ENCODE measurements at regions not wholly inside any gene's neighbourhood (a gene's known extent, or its start where the extent isn't known, plus 50 kb on each side); places are given as distances from the start of the nearest gene placed in this dataset.
"Not testable (repeated sequence)": the region's sequence is repeated elsewhere in the genome, so short reads cannot be mapped to it uniquely, and the experiment has no call there.

- DNase-seq (ENCODE audit: low spot score) = no peak
Observed at GRCh38 chr3:106816838-106817237, 560.4 kb upstream of the CCDC54 start.

- no peak for DNase-seq (ENCODE audit: low spot score)
Observed at GRCh38 chr3:106817706-106818105, 559.5 kb upstream of the CCDC54 start.

- no peak for DNase-seq (ENCODE audit: low spot score)
Observed at GRCh38 chr3:106819440-106819839, 557.8 kb upstream of the CCDC54 start.

- DNase-seq (ENCODE audit: low spot score) = no peak
Observed at GRCh38 chr3:106820726-106821362, 556.4 kb upstream of the CCDC54 start.

- DNase-seq (ENCODE audit: low spot score) = no peak
Observed at GRCh38 chr3:106821801-106822200, 555.4 kb upstream of the CCDC54 start.

GRCh38 chr3:106822204-106822603 is 555.0 kb upstream of the CCDC54 start:
- DNase-seq (ENCODE audit: low spot score) = no peak

- DNase-seq (ENCODE audit: low spot score) = no peak
Observed at GRCh38 chr3:106823701-106824100, 553.5 kb upstream of the CCDC54 start.

GRCh38 chr3:106824856-106825255 is 552.4 kb upstream of the CCDC54 start:
- DNase-seq (ENCODE audit: low spot score) = peak; percentile 46

GRCh38 chr3:106825962-106826605 is 551.2 kb upstream of the CCDC54 start:
- DNase-seq (ENCODE audit: low spot score) = peak; percentile 35

GRCh38 chr3:106826791-106827311 is 550.4 kb upstream of the CCDC54 start:
- peak; percentile 63 for DNase-seq (ENCODE audit: low spot score)

- DNase-seq (ENCODE audit: low spot score) = peak; percentile 44
Observed at GRCh38 chr3:106827515-106828213, 549.6 kb upstream of the CCDC54 start.

GRCh38 chr3:106829206-106829605 is 548.0 kb upstream of the CCDC54 start:
- DNase-seq (ENCODE audit: low spot score) = peak; percentile 38

GRCh38 chr3:106830334-106830733 is 546.9 kb upstream of the CCDC54 start:
- DNase-seq (ENCODE audit: low spot score) = no peak

- DNase-seq (ENCODE audit: low spot score) = no peak
Observed at GRCh38 chr3:106836906-106837305, 540.3 kb upstream of the CCDC54 start.

- no peak for DNase-seq (ENCODE audit: low spot score)
Observed at GRCh38 chr3:106837616-106838015, 539.6 kb upstream of the CCDC54 start.

GRCh38 chr3:106839576-106840280 is 537.5 kb upstream of the CCDC54 start:
- no peak for DNase-seq (ENCODE audit: low spot score)

- DNase-seq (ENCODE audit: low spot score) = no peak
Observed at GRCh38 chr3:106840319-106840718, 536.9 kb upstream of the CCDC54 start.

- DNase-seq (ENCODE audit: low spot score) = no peak
Observed at GRCh38 chr3:106842151-106842550, 535.1 kb upstream of the CCDC54 start.

GRCh38 chr3:106844638-106845037 is 532.6 kb upstream of the CCDC54 start:
- no peak for DNase-seq (ENCODE audit: low spot score)

GRCh38 chr3:106848099-106848498 is 529.1 kb upstream of the CCDC54 start:
- DNase-seq (ENCODE audit: low spot score) = no peak

- no peak for DNase-seq (ENCODE audit: low spot score)
Observed at GRCh38 chr3:106850437-106850836, 526.8 kb upstream of the CCDC54 start.

- DNase-seq (ENCODE audit: low spot score) = not testable (repeated sequence)
Observed at GRCh38 chr3:106858321-106858720, 518.9 kb upstream of the CCDC54 start.

Data from A172 (cell line).